Suppressor macrophage treated with lipopolysaccharide for 4 hours (primary cell): ENCODE measurements at regions not wholly inside any gene's neighbourhood (a gene's known extent, or its start where the extent isn't known, plus 50 kb on each side); places are given as distances from the start of the nearest gene placed in this dataset.
"Not testable (repeated sequence)": the region's sequence is repeated elsewhere in the genome, so short reads cannot be mapped to it uniquely, and the experiment has no call there.

Source experiments
- DNase-seq: peaks from one replicate; pipeline ENCODE4 v3.0.0-alpha.2; 2020

DNA sequence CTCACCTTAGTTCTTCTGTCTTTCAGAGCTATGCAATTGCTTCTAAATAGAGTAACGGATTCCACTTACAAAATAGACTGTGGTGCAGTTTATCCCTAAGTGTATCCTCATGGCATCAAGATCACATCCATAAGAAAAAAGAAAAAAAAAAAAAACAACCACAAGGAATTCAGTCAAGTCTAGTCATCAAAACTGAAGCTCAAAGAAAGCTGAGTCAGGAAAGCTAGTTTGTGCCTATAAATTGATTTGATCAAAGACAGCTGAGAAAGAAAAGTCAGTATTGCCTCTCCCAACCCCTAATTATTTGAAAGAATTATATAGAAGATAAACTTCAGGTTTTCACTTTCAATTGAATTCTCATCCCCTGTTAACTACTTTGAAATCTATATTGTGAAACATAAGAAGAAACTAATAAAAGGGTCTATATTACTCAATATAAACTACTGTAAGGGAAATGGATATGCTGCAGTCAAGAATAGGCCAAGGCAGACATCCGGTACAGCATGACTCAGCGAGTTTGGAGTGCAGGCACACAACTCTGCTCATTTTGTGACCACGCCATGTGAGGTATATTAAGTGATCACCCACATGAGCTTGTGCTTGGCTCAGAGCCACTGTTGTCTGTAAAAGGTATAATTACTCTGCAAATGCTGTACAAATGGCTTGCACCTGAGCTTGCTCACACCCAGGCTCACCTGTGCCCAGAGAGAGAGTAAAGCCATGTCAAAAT, 568.1 kb upstream of the CRIM1 start:
- DNase-seq: no peak

DNA sequence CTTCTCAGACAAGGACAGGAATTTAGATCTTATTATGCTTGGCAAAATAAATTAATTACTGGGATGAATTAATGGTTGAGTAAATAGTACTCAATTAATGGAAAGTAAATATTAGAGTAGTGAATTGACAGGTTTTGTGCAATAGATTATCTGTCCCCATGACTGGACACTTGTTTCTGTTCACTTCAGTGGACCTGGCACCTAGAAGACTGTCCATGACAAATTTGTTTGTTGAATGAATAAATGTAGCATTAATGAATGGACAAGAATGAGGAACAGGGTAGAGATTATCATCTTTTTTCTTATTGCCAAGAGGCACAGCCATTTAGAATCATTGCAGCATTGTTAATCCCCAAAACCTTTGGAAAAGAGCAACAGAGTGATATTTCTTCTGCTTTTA, 570.0 kb upstream of the CRIM1 start:
- no peak for DNase-seq

DNA sequence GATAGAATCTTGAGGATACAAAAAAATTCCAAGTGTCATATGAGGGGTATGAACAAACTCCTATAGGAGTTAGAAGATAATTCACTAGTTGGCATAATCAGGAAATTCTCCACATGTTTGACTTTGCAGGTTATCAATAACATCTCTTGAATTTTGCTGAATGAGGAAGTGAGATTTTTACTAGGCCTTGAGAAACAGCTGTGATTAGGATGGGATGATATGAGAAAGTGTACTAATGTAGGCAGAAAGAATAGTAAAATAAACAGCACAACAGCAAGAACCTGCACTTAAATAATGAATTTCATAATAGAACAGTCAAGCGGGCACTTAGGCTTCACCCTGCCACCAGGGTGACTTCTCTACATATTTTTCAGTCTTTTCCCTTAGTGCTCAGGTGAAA, 570.8 kb upstream of the CRIM1 start:
- no peak for DNase-seq

DNA sequence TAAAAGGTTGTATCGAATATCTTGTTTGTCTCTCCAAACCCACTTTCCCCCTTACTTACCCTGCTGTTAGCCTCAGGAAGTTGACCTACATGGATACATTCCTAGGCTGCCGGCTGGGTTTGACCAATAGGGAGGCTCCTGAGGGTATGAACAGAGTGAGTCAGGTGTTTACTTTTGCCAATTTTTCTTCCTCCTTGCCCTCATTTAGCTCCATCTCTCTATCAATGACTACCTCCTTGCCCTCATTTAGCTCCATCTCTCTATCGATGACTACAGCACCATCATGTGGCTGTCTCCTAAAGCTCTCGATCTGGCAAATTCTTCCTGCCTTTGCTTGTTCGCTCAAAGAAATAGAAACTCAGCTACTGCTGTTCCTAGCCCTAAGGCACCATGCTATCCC, 571.9 kb upstream of the CRIM1 start:
- DNase-seq: no peak

DNA sequence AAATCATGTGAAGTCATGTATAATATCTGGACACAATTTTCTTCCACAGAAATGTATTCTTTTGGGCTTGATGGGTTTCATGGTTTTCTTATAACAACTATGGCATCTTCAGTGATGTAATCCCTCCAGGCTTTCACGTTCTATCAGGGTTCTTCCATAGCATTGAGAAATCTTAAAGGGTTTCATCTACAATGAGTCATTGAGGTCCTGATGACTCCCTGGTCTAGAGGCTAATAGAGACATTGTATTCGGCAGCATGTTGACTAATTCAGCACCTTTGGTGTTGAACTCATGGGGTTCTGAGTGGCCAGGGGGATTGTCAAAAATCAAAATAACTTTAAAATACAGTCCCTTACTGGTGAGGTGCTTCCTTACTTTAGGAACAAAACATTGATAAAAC, 614.0 kb upstream of the CRIM1 start:
- no peak for DNase-seq

DNA sequence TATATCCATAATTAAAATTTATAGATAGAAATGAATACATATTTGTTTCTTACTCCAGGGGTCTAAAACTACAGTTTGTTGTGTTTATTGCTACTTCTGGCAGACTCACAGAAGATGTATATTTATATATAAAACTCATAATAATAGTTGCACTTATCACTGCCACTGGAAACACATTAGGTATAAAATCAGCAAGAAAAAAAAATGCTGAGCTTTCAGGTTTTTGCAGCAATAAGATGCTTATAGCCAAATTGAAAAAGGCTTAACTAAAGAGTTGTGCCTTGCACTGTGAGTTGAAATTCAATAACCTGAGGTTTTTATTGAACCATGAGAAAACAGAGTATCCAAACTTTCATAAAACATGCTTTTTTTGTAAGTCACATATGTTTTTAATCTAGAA, 623.9 kb upstream of the CRIM1 start:
- no peak for DNase-seq

DNA sequence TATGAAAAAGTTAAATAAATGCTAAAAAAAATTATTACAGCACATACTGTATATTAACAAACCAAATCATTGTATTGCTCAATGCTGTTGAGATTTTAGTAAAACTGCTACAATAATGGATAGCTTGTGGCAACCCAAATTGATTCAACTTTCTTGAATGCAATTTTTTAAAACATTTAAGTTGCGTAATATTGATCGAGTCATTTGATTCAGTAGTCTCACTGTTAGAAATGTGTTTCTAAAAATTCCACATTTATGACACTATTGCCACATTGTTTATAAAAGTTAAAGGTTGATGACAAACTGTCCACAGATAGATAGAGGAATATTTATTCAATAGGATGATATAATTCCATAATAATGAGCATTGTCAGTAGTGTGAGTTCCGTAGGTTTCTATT, 640.7 kb upstream of the CRIM1 start:
- no peak for DNase-seq

DNA sequence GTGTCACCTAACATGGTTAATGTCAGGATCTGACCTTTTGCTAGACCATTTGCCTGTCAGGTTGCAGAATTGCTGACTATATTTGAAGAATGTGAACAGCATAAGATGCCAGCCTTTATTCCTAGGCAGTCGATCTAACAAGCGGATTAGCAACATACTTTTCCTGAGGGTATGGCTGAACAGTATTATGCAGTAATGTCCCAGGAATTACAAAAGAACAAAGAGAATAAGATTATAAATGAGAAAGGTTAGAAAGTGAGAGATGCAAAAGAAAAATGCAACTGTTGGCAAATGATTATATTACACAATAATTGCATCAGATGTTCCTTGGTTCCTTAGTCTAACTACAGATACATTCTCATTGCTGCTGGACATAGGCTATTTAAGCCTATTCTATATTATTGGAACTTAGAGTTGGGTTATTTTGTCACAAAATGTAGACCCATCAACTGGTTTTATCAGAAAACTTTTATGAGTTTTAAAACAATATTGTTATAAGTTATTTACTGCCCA, 647.1 kb upstream of the CRIM1 start:
- no peak for DNase-seq

DNA sequence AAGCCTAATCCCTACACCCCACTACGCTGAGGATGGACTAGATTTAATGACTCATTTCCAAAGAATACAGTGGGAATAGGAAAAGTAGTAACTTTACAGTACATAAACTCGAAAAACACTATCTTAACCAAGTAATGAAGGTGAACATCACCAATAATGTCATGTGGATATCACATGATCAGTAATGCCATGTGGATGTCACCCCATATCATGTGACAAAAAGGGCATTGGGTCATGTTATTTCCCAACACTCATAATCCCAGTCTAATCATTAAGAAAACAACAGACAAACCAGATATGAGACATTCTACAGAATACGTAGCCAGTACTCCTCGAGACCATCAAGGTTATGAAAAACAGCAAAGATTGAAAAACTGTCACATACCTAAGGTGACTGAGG, 667.3 kb upstream of the CRIM1 start:
- DNase-seq: no peak

DNA sequence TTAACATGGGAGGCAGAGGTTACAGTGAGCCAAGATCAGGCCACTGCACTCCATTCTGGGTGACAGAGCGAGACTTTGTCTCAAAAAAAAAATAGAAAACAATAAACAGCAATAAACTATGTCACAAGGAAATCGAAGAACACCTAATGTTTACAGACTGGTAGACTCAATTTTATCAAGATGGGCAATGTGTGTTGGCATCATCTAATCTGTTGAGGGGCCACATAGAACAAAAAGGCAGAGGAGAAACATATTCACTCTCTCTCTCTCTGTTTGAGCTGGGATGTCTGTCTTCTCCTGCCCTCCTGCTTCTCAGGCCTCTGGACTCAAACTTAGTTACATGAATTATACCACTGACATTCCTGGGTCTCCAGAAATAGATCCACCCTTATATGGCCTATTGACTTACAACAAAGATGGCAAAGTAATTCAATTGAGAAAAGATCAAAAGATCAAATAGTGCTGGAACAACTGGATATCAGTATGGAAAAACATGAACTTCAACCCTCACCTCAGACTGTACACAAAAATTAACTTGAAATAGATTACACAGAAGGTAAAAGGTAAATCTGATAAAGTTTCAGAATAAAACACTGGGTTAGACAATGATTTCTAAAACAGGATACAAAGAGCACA, 703.8 kb upstream of the CRIM1 start:
- DNase-seq: no peak

DNA sequence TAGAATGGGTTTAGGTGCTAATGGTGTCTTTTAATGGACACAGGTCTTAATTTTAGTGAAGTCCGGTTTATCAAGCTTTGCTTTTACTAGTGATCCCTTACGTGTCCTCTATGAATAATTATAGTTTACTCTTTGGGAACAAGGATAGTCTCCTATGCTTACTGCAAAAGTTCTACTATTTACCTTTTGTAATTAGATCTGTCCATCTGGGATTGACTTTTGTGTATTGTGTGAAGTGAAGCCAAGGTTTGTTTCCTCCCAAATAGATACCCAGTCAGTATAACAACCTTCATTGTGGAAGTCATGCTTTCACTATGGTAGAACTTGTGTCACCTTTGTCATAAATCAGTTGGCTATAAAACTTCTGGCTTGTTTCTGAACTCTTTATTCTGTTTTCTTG, 740.9 kb upstream of the CRIM1 start:
- no peak for DNase-seq

DNA sequence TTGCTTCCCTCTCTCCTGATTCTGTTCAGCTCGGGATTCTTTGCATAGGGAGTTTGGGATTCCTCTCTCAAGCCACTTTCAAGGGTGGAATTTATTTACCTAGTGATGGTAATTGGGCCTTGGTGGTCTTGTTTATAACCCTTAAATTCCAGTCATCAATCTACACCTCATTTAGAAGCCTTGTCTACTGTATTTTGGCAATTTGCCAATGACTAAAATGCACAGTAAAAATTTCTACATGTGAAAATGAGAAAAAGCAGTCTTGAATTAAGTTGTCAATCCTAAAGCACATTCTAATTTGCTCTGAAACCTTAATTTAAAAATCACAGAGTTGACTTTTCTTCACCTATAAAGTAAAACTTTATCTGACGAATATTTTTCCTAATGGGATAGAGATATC, 749.2 kb upstream of the CRIM1 start:
- DNase-seq: no peak

DNA sequence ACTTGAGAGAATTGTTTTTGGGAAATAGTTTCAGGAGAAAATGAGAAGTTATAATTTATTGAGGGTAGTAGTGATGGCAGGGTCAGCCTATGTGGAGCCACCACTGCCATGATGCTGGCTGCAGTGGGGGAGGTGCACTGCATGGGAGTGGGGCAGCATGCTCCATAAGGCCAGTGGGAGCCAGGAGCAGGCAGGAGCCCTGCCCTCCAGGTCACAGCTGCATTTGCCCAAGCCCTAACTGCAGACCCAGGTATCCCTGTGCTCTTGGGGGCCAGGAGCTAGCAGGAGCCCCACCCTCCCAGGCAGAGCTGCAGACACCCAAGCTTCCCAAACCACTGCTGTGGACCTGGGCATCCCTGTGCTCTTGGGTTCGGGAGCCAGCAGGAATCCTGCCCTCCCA, 757.3 kb upstream of the CRIM1 start:
- DNase-seq: no peak

DNA sequence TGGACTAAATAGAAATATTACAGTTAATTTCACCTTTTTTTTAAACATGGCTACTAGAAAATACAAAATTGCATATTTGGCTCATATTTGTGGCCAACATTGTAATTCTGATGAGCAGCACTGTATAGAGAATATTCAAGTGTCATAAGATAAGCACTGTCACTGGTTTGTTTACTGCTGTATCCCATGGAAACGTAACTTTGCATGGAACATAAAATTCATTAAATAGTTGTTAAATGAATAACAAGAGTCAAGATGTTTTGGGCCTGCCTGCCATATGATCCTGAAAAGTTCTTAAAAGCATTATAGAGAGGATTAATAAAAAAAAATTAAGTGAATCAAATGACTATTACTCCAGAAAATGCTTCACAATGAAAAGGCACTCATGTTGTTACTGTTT, 763.7 kb upstream of the CRIM1 start:
- no peak for DNase-seq

DNA sequence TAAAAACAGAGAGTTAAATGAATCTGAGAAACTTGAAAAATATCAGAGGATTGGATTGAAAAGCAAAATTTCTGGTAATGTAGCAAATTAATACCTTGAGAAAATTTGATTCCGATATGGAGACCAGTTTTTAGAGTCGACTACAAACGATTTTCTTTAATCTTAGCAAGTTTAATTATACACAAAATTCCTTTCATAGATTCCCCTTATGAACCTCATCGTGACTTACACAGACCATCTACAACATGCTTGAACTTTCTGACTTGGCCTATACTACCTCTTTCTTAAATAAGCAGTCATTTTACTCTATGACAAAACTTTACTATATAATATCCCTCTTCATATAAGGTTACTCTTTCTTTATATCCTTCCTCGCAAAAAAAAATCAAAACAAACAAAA, 769.6 kb upstream of the CRIM1 start:
- DNase-seq: no peak

DNA sequence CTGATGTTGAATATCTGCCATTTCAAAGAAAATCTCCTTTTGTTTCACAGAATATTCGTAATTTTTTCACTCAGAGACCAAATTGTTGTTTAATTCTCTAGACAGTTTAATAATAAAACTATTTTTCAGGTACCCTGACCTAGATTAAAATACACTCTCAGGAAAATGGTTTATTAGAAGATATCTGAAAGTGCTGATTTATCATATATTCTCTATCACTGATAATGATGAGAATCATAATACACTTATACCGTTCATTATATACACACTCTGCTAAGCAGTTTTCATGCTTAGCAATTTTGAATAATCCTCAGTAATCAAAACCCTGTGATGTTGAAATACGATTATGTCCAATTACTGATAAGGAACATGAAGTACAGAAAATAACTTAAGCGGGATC, 772.9 kb upstream of the CRIM1 start:
- no peak for DNase-seq

DNA sequence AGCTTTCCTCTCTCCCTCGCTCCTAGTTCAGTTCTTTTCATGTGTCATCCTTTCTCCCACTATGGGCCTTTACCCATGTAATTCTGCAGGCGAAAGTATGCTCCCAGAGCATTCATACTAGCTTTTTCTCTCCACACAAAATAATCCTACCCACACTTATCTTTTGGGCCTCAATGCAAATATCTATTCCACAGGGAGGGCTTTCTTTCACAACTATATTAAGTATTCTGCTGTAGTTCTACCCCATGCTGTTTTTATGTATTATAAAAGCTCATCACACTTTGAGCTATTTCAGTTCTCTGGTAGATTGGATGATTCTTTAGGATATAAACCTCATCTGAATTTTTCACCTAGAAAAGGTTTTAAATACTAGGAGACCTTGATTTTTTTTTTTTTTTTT, 774.6 kb upstream of the CRIM1 start:
- no peak for DNase-seq

DNA sequence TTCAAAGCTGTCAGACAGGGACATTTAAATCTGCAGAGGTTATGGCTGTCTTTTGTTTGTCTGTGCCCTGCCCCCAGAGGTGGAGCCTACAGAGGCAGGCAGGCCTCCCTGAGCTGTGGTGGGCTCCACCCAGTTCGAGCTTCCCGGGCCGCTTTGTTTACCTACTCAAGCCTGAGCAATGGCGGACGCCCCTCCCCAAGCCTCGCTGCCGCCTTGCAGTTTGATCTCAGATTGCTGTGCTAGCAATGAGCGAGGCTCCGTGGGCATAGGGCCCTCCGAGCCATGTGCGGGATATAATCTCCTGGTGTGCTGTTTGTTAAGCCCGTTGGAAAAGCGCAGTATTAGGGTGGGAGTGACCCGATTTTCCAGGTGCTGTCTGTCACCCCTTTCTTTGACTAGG, 787.0 kb upstream of the CRIM1 start:
- not testable (repeated sequence) for DNase-seq

DNA sequence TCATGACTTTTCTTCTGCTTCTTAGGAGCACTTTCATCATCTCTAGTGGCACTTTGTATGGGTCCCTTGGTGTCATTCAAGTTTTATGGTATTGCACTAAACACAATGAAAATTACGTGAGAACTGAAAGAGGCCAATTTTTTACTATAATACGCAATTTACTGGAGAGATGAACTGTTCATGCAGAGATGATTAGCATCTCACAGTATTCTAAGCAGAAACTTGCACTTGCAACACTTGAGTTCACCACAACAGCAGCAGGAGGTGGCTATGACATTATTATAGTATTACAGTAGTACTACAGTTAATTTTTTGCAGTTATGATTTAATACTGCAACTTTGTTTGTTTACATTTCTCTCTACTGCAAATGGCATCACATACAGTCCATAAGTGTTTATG, 793.1 kb upstream of the CRIM1 start:
- no peak for DNase-seq

DNA sequence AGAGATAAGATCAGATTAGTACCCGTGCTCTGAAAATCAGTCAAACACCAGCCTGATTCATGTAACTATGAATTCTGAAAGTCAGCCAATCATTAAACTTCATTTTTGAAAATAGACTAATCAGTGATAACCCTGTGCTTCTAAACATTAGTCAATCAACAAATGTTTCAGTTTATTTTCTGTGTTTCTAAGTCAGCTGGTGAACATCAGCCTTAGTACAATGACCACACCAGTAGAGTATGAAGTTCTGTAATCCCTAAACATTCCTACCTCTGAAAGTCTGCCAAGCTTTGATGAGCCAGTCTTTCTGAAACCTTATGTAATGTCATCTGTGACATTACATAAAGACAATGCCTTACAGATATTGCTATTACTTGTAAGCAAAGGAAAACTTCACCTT, 807.4 kb upstream of the CRIM1 start:
- no peak for DNase-seq

DNA sequence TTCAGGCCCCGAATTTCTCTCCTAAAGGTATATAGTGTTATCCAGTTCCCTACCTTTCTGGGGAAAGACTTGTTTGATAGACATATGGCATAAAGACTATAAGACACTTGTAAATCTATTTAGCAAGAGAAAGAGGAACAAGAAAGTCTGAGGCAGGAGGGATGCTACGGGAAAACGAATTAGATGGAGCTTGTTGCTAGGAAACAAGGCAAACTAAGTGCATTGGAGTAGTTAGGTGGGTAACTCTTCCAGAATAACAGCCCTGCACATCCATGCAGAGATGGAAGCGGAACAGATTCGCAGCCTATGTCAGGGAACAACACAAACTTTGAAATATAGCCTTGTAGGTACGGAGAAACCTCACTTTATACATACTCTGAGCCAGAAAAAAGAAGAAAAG, 810.3 kb upstream of the CRIM1 start:
- no peak for DNase-seq

DNA sequence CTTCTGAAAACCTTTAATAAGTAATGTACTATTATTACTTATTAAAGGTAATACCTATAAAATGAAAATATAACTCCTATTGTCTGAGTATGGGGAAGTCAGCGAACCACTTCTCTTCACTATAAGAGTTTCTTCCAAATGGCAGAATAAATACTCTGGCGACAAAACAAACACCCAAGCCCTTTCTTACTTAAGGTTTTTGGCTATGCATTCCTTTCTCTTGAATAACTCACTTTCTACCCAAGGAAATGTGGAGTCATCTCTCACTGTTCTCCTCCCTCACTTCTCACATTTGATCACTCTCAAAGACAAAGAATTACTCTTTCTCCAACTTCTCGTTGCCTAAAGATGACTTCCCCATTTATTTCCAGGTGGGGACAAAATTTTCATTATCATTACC, 816.8 kb upstream of the CRIM1 start:
- DNase-seq: no peak

DNA sequence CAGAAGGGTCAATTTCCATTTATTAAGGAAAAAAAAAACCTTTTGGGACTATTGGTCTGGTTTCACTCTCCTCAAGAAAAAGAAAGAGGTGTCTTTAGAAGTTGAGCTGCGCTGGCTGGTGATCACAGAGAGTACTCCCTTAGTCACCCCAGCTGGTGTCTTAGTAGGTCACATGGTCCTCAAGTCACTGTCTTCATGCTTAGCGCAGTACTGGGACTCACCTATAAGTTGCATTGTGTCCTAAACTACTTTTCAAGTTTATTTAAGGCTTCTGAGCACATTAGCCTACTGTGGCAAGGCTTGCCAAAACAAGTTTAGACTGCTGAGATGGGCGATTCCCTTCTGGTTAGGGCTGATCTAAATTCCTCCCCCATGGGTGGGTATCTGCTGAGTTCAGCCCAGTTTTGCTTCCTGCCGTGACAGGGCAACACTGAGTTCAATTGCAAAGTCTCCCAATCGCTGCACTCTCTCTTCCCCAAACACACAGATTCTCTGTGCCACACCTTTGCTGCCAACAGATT, 824.9 kb upstream of the CRIM1 start:
- no peak for DNase-seq

DNA sequence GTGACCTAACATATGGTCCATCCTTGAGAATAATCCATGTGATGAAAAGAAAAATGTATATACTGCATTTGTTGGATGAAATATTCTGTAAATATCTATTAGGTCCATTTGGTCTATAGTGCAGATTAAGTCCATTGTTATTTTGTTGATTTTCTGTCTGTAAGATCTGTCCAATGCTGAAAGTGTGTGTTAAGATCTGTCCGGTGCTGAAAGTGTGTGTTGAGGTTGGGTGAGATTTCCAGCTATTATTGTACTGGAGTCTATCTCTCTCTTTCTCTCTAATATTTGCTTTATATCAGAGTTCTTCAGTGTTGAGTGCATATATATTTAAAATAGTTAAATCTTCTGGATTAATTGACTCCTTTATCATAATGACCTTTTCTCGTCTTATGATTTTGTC, 828.8 kb upstream of the CRIM1 start:
- no peak for DNase-seq

DNA sequence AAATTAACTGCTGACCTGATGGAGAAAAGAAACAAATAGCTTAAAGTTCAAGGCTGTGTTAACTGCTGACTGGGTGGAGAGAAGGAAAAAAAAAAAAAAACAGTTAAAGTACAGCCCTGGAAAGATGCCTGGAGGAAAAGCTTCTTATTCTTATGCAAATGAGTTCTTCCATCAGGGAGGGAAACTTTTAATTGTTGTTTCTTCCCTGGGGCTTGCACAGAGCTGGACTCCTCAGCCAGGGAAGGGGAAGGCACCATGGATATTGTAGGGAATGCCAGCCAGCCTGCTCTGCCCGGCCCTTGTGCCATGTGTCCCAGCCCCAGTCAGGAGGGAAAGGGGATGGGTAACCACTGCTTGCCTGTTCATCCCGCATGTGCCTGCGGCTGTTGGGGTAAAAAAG, 833.1 kb upstream of the CRIM1 start:
- DNase-seq: no peak
